ENCODE measurements at regions not wholly inside any gene's neighbourhood (a gene's known extent, or its start where the extent isn't known, plus 50 kb on each side); places are given as distances from the start of the nearest gene placed in this dataset.

GRCh38 chr6:103455275-103455674 lies 1404.4 kb downstream of the HACE1 start:
- Histone ChIP-seq H3K4me1 (ENCODE audit: control insufficient read depth in 1 of 2, insufficient read depth in 2 of 2, low read depth in 1 of 2, low read length in 1 of 2) (no peaks in the 10 kb centered on the region), H3K9me2 (no peaks in the 10 kb centered on the region), H2AFZ (ENCODE audit: low read depth) (no peak overlapping the region), H3K9ac (no peak overlapping the region), H3K4me2 (no peak overlapping the region), H4K20me1 (ENCODE audit: insufficient read depth) (no peaks in the 10 kb centered on the region), H3K27me3 (ENCODE audit: insufficient read depth) (no peaks in the 10 kb centered on the region), H3K27ac (ENCODE audit: low read depth in 2 of 2, low read length in 1 of 2) (no peak overlapping the region), H3F3A (replicated peaks; ENCODE audit: insufficient read depth) (peaks cover 2% of the 10 kb centered on the region), H3K4me3 (ENCODE audit: low read depth in 2 of 2, low read length in 1 of 2) (no peak overlapping the region), H3K9me3 (no peaks in the 10 kb centered on the region), H3K79me2 (ENCODE audit: insufficient read depth) (no peaks in the 10 kb centered on the region), H3K36me3 (replicated peaks in 1 of 2; ENCODE audit: control insufficient read depth in 1 of 2, insufficient read depth in 2 of 2, low read length in 1 of 2) (no peaks in the 10 kb centered on the region)
- TF ChIP-seq POLR2AphosphoS5 (IDR thresholded peaks at IDR 0.05; ENCODE audit: low read depth, low read length) (no peak), GABPA (IDR thresholded peaks at IDR 0.05; ENCODE audit: low read depth) (no peak), GATA2 (CRISPR knock-in tag; IDR thresholded peaks at IDR 0.05) (no peak), TEAD4 (IDR thresholded peaks at IDR 0.05; ENCODE audit: borderline replicate concordance, insufficient read depth) (no peak), EP300 (IDR thresholded peaks at IDR 0.05; ENCODE audit: borderline replicate concordance in 1 of 2, low read depth in 1 of 2, low read length in 1 of 2) (no peak), FOXJ3 (CRISPR knock-in tag; IDR thresholded peaks at IDR 0.05) (no peak), MEF2A (IDR thresholded peaks at IDR 0.05; ENCODE audit: borderline replicate concordance, low read depth) (no peak), CHD2 (IDR thresholded peaks at IDR 0.05; ENCODE audit: low read length, partially characterized antibody) (no peak), RAD21 (IDR thresholded peaks at IDR 0.05; ENCODE audit: low read length) (no peak), SIN3A (IDR thresholded peaks at IDR 0.05; ENCODE audit: borderline replicate concordance, low read depth, low read length) (no peak), JUND (IDR thresholded peaks at IDR 0.05) (no peak), SMC3 (IDR thresholded peaks at IDR 0.05; ENCODE audit: low read depth, low read length) (no peak), USF2 (IDR thresholded peaks at IDR 0.05; ENCODE audit: borderline replicate concordance, low read depth, low read length) (no peak), EZH2phosphoT487 (IDR thresholded peaks at IDR 0.05; ENCODE audit: borderline replicate concordance, low read depth) (no peak)
- TF ChIP-seq, protein P1, sequence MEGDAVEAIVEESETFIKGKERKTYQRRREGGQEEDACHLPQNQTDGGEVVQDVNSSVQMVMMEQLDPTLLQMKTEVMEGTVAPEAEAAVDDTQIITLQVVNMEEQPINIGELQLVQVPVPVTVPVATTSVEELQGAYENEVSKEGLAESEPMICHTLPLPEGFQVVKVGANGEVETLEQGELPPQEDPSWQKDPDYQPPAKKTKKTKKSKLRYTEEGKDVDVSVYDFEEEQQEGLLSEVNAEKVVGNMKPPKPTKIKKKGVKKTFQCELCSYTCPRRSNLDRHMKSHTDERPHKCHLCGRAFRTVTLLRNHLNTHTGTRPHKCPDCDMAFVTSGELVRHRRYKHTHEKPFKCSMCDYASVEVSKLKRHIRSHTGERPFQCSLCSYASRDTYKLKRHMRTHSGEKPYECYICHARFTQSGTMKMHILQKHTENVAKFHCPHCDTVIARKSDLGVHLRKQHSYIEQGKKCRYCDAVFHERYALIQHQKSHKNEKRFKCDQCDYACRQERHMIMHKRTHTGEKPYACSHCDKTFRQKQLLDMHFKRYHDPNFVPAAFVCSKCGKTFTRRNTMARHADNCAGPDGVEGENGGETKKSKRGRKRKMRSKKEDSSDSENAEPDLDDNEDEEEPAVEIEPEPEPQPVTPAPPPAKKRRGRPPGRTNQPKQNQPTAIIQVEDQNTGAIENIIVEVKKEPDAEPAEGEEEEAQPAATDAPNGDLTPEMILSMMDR (IDR thresholded peaks at IDR 0.05) = no peak
- TF ChIP-seq, protein P2, sequence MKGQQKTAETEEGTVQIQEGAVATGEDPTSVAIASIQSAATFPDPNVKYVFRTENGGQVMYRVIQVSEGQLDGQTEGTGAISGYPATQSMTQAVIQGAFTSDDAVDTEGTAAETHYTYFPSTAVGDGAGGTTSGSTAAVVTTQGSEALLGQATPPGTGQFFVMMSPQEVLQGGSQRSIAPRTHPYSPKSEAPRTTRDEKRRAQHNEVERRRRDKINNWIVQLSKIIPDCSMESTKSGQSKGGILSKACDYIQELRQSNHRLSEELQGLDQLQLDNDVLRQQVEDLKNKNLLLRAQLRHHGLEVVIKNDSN (IDR thresholded peaks at IDR 0.05; ENCODE audit: borderline replicate concordance, low read depth) = no peak
- TF ChIP-seq, protein P3, sequence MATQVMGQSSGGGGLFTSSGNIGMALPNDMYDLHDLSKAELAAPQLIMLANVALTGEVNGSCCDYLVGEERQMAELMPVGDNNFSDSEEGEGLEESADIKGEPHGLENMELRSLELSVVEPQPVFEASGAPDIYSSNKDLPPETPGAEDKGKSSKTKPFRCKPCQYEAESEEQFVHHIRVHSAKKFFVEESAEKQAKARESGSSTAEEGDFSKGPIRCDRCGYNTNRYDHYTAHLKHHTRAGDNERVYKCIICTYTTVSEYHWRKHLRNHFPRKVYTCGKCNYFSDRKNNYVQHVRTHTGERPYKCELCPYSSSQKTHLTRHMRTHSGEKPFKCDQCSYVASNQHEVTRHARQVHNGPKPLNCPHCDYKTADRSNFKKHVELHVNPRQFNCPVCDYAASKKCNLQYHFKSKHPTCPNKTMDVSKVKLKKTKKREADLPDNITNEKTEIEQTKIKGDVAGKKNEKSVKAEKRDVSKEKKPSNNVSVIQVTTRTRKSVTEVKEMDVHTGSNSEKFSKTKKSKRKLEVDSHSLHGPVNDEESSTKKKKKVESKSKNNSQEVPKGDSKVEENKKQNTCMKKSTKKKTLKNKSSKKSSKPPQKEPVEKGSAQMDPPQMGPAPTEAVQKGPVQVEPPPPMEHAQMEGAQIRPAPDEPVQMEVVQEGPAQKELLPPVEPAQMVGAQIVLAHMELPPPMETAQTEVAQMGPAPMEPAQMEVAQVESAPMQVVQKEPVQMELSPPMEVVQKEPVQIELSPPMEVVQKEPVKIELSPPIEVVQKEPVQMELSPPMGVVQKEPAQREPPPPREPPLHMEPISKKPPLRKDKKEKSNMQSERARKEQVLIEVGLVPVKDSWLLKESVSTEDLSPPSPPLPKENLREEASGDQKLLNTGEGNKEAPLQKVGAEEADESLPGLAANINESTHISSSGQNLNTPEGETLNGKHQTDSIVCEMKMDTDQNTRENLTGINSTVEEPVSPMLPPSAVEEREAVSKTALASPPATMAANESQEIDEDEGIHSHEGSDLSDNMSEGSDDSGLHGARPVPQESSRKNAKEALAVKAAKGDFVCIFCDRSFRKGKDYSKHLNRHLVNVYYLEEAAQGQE (IDR thresholded peaks at IDR 0.05; ENCODE audit: low read depth, low read length) = no peak
- POLR2A ChIA-PET = no interaction called here
- DNase-seq = no peak
- CTCF ChIA-PET = no interaction called here
- WGBS (ENCODE audit: low lambda C conversion rate) = 42% methylated on average over 1 of the region's 1 CpG
